Thoracic aorta (tissue), 2 donors: ENCODE measurements at regions not wholly inside any gene's neighbourhood (a gene's known extent, or its start where the extent isn't known, plus 50 kb on each side); places are given as distances from the start of the nearest gene placed in this dataset.

Experiments
- ATAC-seq: fragments of 150-250 bp; one replicate; pipeline ENCODE4 v1.8.0; 2017; ENCODE audit warnings: low read depth; ENCODE audit not compliant: insufficient number of reproducible peaks, low FRiP score
- DNase-seq: peaks from one replicate; pipeline ENCODE4 v3.0.0-alpha.2; 2020; ENCODE audit warnings: low spot score
- H3K27ac ChIP-seq, 2 donors: fragments of 200-600 bp; sonication (generic); 1 replicate in 1 of 2; 2 replicates in 1 of 2; pipeline ENCODE4 v1.5.1; 2016; ENCODE audit warnings: mild to moderate bottlenecking in 2 of 2, moderate library complexity in 2 of 2
- H3K27me3 ChIP-seq: fragments of 200-600 bp; sonication (generic); replicated peaks from 2 replicates; pipeline ENCODE4 v1.6.0; 2016; ENCODE audit warnings: mild to moderate bottlenecking; ENCODE audit not compliant: insufficient read depth
- H3K36me3 ChIP-seq: fragments of 200-600 bp; sonication (generic); one replicate; pipeline ENCODE4 v1.5.1; 2016
- H3K4me1 ChIP-seq, 2 donors: fragments of 200-600 bp; sonication (generic); 1 replicate in 1 of 2; 2 replicates in 1 of 2; pipeline versions ENCODE4 v1.5.1 to v1.6.0; 2016; ENCODE audit warnings: low read depth in 2 of 2, mild to moderate bottlenecking in 1 of 2; ENCODE audit not compliant: control insufficient read depth in 1 of 2
- H3K4me3 ChIP-seq: fragments of 200-600 bp; sonication (generic); 2 replicates; pipeline ENCODE4 v1.5.1; 2016; ENCODE audit warnings: mild to moderate bottlenecking
- H3K9me3 ChIP-seq: fragments of 200-600 bp; sonication (generic); 2 replicates; pipeline ENCODE4 v1.5.1; 2016
- TF ChIP-seq, protein P1 (sequence below): fragments of 200-600 bp; sonication (generic); IDR thresholded peaks from one replicate; pipeline ENCODE4 v1.5.1; 2019; ENCODE audit warnings: antibody characterized with exemption

DNA sequence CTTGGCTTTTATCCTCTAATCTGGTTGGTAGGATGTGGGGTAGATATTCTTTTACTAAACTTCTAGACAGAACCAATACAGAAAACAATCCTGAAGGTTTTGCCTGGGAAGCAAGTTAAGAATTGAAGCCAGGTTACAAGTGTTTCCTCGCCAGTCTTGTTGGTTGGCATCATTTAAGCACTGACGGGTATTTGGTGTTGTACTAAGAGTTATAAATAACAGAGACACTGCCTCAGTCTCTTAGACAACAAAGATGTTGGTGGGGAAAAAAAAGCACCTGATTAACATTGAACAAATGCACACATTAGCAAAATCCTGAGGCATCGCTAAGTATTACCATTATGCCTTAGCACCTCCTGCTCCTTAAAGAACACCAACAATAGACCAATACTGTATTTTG is 272.2 kb downstream of the BRINP2 start:
- peaks cover 3 to 4% of the 10 kb centered on the region in 2 donors for H3K4me1 ChIP-seq
- no peaks in the 10 kb centered on the region for H3K9me3 ChIP-seq
- TF ChIP-seq, protein P1, sequence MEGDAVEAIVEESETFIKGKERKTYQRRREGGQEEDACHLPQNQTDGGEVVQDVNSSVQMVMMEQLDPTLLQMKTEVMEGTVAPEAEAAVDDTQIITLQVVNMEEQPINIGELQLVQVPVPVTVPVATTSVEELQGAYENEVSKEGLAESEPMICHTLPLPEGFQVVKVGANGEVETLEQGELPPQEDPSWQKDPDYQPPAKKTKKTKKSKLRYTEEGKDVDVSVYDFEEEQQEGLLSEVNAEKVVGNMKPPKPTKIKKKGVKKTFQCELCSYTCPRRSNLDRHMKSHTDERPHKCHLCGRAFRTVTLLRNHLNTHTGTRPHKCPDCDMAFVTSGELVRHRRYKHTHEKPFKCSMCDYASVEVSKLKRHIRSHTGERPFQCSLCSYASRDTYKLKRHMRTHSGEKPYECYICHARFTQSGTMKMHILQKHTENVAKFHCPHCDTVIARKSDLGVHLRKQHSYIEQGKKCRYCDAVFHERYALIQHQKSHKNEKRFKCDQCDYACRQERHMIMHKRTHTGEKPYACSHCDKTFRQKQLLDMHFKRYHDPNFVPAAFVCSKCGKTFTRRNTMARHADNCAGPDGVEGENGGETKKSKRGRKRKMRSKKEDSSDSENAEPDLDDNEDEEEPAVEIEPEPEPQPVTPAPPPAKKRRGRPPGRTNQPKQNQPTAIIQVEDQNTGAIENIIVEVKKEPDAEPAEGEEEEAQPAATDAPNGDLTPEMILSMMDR = no peak
- no peak for ATAC-seq
- H3K27ac ChIP-seq = no peak overlapping the region
- DNase-seq = no peak
- no peaks in the 10 kb centered on the region for H3K27me3 ChIP-seq
- H3K36me3 ChIP-seq = no peaks in the 10 kb centered on the region
- no peak overlapping the region for H3K4me3 ChIP-seq

DNA sequence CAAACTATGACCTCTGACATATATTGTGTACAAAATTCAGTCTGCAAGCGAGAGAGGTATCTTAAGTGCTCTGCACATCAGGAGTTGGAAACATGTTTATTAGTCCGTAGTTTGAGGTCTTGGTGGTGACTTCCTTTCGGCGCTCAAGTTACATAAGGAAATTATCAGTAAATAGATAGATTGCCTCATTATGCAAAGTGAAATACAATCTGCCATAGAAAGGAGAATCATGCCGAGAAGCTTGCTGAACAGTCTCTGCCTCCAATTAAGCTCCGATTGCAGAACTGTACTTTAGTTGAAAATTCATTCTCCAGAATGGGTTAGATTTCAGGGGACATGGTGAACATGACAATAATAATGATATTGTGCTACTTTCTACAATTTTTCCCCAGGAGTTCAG is 271.8 kb downstream of the BRINP2 start:
- Histone ChIP-seq H3K9me3 (no peaks in the 10 kb centered on the region), H3K27ac (no peak overlapping the region), H3K4me3 (no peak overlapping the region), H3K27me3 (no peaks in the 10 kb centered on the region), H3K36me3 (no peaks in the 10 kb centered on the region), H3K4me1 (no peaks in the 10 kb centered on the region)
- TF ChIP-seq, protein P1 = no peak
- ATAC-seq (no peak), DNase-seq (no peak)

DNA sequence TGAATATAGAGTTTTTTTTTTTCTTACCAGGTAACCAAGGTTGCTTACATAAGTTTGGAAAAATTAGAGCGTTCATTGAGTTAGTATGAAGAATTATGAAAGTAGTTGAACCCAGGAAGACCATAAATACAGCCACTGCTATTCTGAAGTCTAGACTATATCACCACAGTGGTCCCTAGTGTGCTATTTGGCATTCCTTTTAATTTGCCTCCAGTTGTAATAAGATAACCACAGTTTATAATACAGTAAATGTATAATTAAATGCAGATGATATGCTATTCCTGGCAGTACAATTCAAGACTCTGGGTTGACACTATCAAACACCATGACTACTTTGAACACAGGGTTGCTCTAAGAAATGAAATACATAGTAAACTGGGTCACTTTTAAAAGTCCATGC is 270.5 kb downstream of the BRINP2 start:
- no peaks in the 10 kb centered on the region for H3K27me3 ChIP-seq
- no peaks in the 10 kb centered on the region for H3K36me3 ChIP-seq
- H3K9me3 ChIP-seq = no peaks in the 10 kb centered on the region
- no peak overlapping the region for H3K4me3 ChIP-seq
- ATAC-seq (no peak), DNase-seq (no peak)
- no peaks in the 10 kb centered on the region for H3K4me1 ChIP-seq
- no peak overlapping the region for H3K27ac ChIP-seq
- TF ChIP-seq, protein P1 = no peak

DNA sequence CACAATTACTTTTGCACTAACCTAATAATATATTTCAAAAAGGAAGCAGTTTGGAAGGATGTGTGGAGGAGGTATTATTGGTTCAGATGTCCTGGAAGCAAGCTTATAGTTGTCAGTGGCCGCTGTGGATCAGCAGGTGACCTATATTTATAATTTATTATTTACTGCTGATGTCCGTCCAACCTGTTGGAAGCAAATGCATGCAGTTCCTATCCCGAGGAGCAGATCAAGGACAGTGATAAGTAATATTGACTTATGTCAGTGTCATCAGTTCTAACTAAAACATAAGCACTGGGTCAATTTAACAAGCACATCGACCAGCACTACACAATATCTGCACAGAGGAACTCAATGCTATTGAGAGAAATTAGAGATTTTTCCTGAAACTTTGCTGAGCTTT is 270.1 kb downstream of the BRINP2 start:
- Histone ChIP-seq H3K4me3 (no peak overlapping the region), H3K36me3 (no peaks in the 10 kb centered on the region), H3K9me3 (no peaks in the 10 kb centered on the region), H3K27me3 (no peaks in the 10 kb centered on the region), H3K27ac (no peak overlapping the region), H3K4me1 (no peaks in the 10 kb centered on the region)
- no peak for DNase-seq
- ATAC-seq = no peak
- TF ChIP-seq, protein P1 = no peak

DNA sequence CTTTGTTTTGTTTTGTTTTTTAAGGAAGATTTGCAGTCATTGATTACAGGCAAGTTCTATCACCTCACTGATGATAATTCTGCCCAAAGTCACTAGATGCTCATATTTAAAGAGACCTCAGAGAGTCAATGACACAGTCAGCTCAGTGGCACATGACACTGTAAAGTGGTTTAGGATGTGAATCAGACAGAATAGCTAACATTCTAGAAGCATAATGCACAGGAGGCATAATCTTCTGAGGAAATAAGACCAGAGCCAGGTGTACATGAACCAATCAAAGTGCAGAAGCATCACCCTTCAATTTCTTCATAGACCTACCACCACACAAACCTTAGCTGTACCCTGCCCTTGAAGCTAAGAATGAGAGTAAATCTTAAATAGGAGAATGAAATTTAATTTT is 268.5 kb downstream of the BRINP2 start:
- no peak for DNase-seq
- Histone ChIP-seq H3K27ac (no peak overlapping the region), H3K27me3 (no peaks in the 10 kb centered on the region), H3K36me3 (no peaks in the 10 kb centered on the region), H3K9me3 (no peaks in the 10 kb centered on the region), H3K4me3 (no peak overlapping the region), H3K4me1 (no peaks in the 10 kb centered on the region)
- no peak for ATAC-seq
- TF ChIP-seq, protein P1 = no peak
